ENCODE measurements at regions not wholly inside any gene's neighbourhood (a gene's known extent, or its start where the extent isn't known, plus 50 kb on each side); places are given as distances from the start of the nearest gene placed in this dataset.
"Not testable (repeated sequence)": the region's sequence is repeated elsewhere in the genome, so short reads cannot be mapped to it uniquely, and the experiment has no call there.

DNA sequence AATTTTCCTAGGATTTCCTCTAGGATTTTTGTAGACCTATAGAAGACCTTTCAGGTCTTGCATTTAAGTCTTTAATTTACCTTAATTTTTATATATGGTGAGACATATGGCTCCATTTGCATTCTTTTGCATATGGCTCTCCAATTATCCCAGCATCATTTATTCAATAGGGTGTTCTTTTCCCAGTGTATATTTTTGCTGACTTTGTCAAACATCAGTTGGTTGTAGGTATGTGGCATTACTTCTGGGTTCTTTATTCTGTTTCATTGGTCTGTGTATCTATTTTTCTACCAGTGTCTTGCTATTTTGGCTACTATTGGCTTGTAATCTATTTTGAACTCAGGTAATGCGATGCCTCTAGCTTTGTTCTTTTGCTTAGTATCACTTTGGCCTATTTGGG, 239.8 kb upstream of the CNTNAP5 start:
- no peaks in the 10 kb centered on the region for H3K36me3 Mint-ChIP-seq (ENCODE audit: insufficient read depth, unreplicated experiment)
- TF ChIP-seq CTCF (IDR thresholded peaks at IDR 0.05; ENCODE audit: unreplicated experiment) = no peak
- H3K9me3 Mint-ChIP-seq (ENCODE audit: low read depth, unreplicated experiment) = peaks cover 7% of the 10 kb centered on the region
- no peak overlapping the region for H3K4me3 Mint-ChIP-seq (ENCODE audit: low read depth, unreplicated experiment)
- DNase-seq = no peak
- no TSS peak for BruUV-seq (replicated peaks)
- H3K4me1 Mint-ChIP-seq (ENCODE audit: low read depth, unreplicated experiment) = no peaks in the 10 kb centered on the region
- no peaks in the 10 kb centered on the region for H3K27me3 Mint-ChIP-seq (ENCODE audit: unreplicated experiment)
- CTCF ChIA-PET = no interaction called here
- intact Hi-C loops (cut with micrococcal nuclease; ENCODE audit: unreplicated experiment) = no loop called here
- no peak overlapping the region for H3K27ac Mint-ChIP-seq (ENCODE audit: unreplicated experiment)

GRCh38 chr2:123791207-123791606, 233.9 kb upstream of the CNTNAP5 start:
- intact Hi-C loops (cut with micrococcal nuclease; ENCODE audit: unreplicated experiment) = no loop called here
- CTCF ChIA-PET = no interaction called here
- no peak for DNase-seq
- no TSS peak for BruUV-seq (replicated peaks)
- no peaks in the 10 kb centered on the region for H3K27me3 Mint-ChIP-seq (ENCODE audit: unreplicated experiment)
- H3K9me3 Mint-ChIP-seq (ENCODE audit: low read depth, unreplicated experiment) = peaks cover 10% of the 10 kb centered on the region
- H3K27ac Mint-ChIP-seq (ENCODE audit: unreplicated experiment) = no peak overlapping the region
- H3K36me3 Mint-ChIP-seq (ENCODE audit: insufficient read depth, unreplicated experiment) = no peaks in the 10 kb centered on the region
- H3K4me1 Mint-ChIP-seq (ENCODE audit: low read depth, unreplicated experiment) = no peaks in the 10 kb centered on the region
- H3K4me3 Mint-ChIP-seq (ENCODE audit: low read depth, unreplicated experiment) = no peak overlapping the region
- no peak for TF ChIP-seq CTCF (IDR thresholded peaks at IDR 0.05; ENCODE audit: unreplicated experiment)

DNA sequence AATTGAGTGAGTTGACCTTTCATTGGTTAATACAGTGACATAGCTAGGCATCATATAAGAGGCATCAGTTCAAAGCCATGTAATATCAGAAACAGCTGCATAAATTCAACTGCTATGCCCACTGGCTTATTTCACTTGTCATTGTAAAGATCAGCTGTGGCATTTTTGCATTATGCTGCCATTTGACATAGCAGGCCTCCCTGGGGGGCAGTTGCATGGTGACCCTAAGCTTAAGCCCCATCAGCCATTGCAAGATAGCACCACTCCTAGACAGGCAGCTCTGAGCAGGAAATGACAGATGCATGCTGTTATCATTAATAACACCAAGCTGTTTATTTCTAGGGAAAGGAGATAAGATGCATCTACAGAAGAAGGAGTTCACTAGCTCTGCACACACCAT, 233.4 kb upstream of the CNTNAP5 start:
- Mint-ChIP-seq H3K27me3 (ENCODE audit: unreplicated experiment) (no peaks in the 10 kb centered on the region), H3K9me3 (ENCODE audit: low read depth, unreplicated experiment) (peaks cover 10% of the 10 kb centered on the region), H3K27ac (ENCODE audit: unreplicated experiment) (no peak overlapping the region), H3K4me3 (ENCODE audit: low read depth, unreplicated experiment) (no peak overlapping the region), H3K4me1 (ENCODE audit: low read depth, unreplicated experiment) (no peaks in the 10 kb centered on the region), H3K36me3 (ENCODE audit: insufficient read depth, unreplicated experiment) (no peaks in the 10 kb centered on the region)
- BruUV-seq (replicated peaks) = no TSS peak
- no peak for TF ChIP-seq CTCF (IDR thresholded peaks at IDR 0.05; ENCODE audit: unreplicated experiment)
- CTCF ChIA-PET = no interaction called here
- no peak for DNase-seq
- intact Hi-C loops (cut with micrococcal nuclease; ENCODE audit: unreplicated experiment) = no loop called here

DNA sequence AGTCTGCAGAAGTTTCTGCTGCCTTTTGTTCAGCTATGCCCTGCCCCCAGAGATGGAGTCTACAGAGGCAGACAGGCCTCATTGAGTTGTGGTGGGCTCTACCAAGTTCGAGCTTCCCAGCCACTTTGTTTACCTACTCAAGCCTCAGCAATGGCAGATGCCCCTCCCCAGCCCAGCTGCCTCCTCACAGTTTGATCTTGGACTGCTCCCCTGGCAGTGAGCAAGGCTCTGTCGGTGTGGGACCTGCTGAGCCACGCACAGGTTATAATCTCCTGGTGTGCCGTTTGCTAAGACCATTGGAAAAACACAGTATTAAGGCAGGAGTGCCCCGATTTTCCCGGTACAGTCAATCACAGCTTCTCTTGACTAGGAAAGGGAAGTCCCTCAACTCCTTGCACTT, 221.0 kb upstream of the CNTNAP5 start:
- H3K27ac Mint-ChIP-seq (ENCODE audit: unreplicated experiment); BruUV-seq (replicated peaks); H3K4me3 Mint-ChIP-seq (ENCODE audit: low read depth, unreplicated experiment); CTCF ChIA-PET; intact Hi-C loops (cut with micrococcal nuclease; ENCODE audit: unreplicated experiment); H3K4me1 Mint-ChIP-seq (ENCODE audit: low read depth, unreplicated experiment); H3K36me3 Mint-ChIP-seq (ENCODE audit: insufficient read depth, unreplicated experiment); H3K27me3 Mint-ChIP-seq (ENCODE audit: unreplicated experiment); DNase-seq: not testable (repeated sequence)
- H3K9me3 Mint-ChIP-seq (ENCODE audit: low read depth, unreplicated experiment) = peaks cover 25% of the 10 kb centered on the region

DNA sequence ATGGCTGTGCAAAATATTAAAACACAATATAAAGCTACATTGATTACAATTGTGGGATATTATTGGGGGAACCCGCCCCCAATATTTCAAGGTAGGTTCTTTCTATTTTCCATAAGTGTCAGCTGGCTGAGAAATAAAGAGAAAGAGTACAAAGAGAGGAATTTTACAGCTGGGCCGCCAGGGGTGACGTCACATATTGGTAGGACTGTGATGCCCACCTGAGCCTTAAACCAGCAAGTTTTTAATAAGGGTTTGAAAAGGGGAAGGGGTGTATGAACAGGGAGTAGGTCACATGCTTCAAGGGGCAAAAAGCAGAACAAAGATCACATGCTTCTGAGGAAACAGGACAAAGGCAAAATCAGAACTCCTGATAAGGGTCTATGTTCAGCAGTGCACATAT, 219.3 kb upstream of the CNTNAP5 start:
- H3K27me3 Mint-ChIP-seq (ENCODE audit: unreplicated experiment); H3K4me3 Mint-ChIP-seq (ENCODE audit: low read depth, unreplicated experiment); H3K4me1 Mint-ChIP-seq (ENCODE audit: low read depth, unreplicated experiment); intact Hi-C loops (cut with micrococcal nuclease; ENCODE audit: unreplicated experiment); DNase-seq; H3K27ac Mint-ChIP-seq (ENCODE audit: unreplicated experiment); CTCF ChIA-PET; BruUV-seq (replicated peaks); H3K36me3 Mint-ChIP-seq (ENCODE audit: insufficient read depth, unreplicated experiment): not testable (repeated sequence)
- H3K9me3 Mint-ChIP-seq (ENCODE audit: low read depth, unreplicated experiment) = peaks cover 28% of the 10 kb centered on the region

Measured in Calu3 (cell line).